Uterus (tissue), 3 donors: ENCODE measurements at regions not wholly inside any gene's neighbourhood (a gene's known extent, or its start where the extent isn't known, plus 50 kb on each side); places are given as distances from the start of the nearest gene placed in this dataset.

Experiments
- DNase-seq, 2 donors: peaks; one replicate each; pipeline ENCODE4 v3.0.0-alpha.2; 2019 to 2020
- H3K27ac ChIP-seq, 2 donors: fragments of 200-600 bp; sonication (generic); 1 replicate in 1 of 2; 2 replicates in 1 of 2; pipeline ENCODE4 v1.5.1; 2016 to 2018
- H3K27me3 ChIP-seq, 2 donors: fragments of 200-600 bp; sonication (generic); one replicate each; pipeline ENCODE4 v1.5.1; 2018 to 2019; ENCODE audit warnings: control low read depth in 1 of 2
- H3K36me3 ChIP-seq, 2 donors: fragments of 200-600 bp; sonication (generic); one replicate each; pipeline ENCODE4 v1.5.1; 2019; ENCODE audit warnings: control low read depth in 1 of 2
- H3K4me1 ChIP-seq, 2 donors: fragments of 200-600 bp; sonication (generic); one replicate each; pipeline ENCODE4 v1.5.1; 2018 to 2019; ENCODE audit warnings: control low read depth in 1 of 2
- H3K4me3 ChIP-seq, 2 donors: fragments of 200-600 bp; sonication (generic); 1 replicate in 1 of 2; 2 replicates in 1 of 2; pipeline ENCODE4 v1.5.1; 2018 to 2019; ENCODE audit warnings: mild to moderate bottlenecking in 1 of 2
- H3K9me3 ChIP-seq, 2 donors: fragments of 200-600 bp; sonication (generic); one replicate each; pipeline ENCODE4 v1.5.1; 2019; ENCODE audit warnings: control low read depth in 1 of 2
- POLR2A ChIP-seq, 2 donors: fragments of 450-650 bp; IDR thresholded peaks; one replicate each; pipeline ENCODE4 v1.6.1; 2016; ENCODE audit warnings: antibody characterized with exemption in 2 of 2, mild to moderate bottlenecking in 1 of 2, moderate library complexity in 1 of 2
- intact Hi-C: fragments of 100-400 bp; cut with DNase I; formaldehyde crosslinking; loops from one replicate; pipeline ENCODE4 v1.15.1; 2023; ENCODE audit warnings: low total_unique reads
- TF ChIP-seq, protein P1 (sequence below), 4 experiments: fragments of 200-600 bp in 2 of 4; fragments of 450-650 bp in 2 of 4; sonication (generic) in 2 of 4; IDR thresholded peaks; one replicate each; pipeline ENCODE4 v1.5.1; 2016 to 2019; ENCODE audit warnings: antibody characterized with exemption in 4 of 4, mild to moderate bottlenecking in 2 of 4, moderate library complexity in 1 of 4
- donor health status: DM: yes; HTN: yes; CAD: no.

DNA sequence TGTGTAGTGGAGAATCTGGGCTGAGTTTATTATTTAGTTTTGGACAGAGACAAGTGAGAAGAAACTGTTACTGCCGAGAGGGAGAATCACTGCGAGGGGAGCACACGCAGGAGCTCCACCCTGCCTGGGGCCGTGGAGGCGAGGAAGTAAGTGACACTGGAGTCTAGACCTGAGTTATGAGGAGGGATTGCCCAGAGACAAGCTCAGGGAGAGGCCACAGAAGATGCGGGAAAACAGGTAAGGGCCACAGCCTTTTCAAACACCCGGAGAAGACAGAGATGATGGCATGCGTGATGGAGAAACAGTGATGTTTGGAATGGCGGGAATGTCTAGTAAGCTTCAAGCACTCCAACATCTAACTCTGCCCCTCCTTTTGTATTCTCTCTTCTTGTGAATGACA lies 84.1 kb downstream of the TNFSF11 start:
- no peak for DNase-seq
- H3K36me3 ChIP-seq: no peaks in the 10 kb centered on the region
- no peaks in the 10 kb centered on the region for H3K4me1 ChIP-seq
- no peak for TF ChIP-seq POLR2A (IDR thresholded peaks at IDR 0.05)
- TF ChIP-seq, protein P1, sequence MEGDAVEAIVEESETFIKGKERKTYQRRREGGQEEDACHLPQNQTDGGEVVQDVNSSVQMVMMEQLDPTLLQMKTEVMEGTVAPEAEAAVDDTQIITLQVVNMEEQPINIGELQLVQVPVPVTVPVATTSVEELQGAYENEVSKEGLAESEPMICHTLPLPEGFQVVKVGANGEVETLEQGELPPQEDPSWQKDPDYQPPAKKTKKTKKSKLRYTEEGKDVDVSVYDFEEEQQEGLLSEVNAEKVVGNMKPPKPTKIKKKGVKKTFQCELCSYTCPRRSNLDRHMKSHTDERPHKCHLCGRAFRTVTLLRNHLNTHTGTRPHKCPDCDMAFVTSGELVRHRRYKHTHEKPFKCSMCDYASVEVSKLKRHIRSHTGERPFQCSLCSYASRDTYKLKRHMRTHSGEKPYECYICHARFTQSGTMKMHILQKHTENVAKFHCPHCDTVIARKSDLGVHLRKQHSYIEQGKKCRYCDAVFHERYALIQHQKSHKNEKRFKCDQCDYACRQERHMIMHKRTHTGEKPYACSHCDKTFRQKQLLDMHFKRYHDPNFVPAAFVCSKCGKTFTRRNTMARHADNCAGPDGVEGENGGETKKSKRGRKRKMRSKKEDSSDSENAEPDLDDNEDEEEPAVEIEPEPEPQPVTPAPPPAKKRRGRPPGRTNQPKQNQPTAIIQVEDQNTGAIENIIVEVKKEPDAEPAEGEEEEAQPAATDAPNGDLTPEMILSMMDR (IDR thresholded peaks at IDR 0.05): no peak
- H3K4me3 ChIP-seq: no peak overlapping the region
- H3K27me3 ChIP-seq: no peaks in the 10 kb centered on the region
- no peak overlapping the region for H3K27ac ChIP-seq
- intact Hi-C loops: no loop called here
- H3K9me3 ChIP-seq: no peaks in the 10 kb centered on the region

DNA sequence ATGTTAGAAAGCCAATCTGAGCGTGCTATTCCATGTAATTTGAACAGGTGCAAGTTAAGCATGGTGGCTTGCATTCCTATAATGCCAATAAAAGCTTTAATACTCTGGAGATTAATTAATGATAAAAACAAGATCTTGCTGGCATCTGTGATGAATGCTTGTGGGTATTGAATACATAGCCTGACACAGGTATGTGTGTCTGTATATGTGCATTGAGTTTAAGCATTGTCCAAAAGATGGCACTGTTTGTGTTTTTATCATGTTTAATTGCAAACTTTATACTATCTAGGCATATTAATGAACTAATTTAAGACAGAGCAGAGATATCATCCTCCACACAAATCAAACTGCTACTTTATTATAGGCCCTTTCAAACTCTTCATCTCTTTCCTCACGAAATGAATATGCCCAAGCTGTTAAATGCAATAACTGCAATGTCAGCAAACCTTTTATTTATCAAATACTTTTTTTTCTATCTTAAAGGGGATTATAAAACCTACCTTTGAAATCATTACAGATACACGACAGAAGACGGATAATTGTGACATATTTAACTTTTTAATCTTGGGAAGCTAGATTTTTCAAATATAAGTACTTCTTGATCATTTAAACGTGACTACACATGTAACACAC lies 86.5 kb downstream of the TNFSF11 start:
- Histone ChIP-seq H3K27ac (no peak overlapping the region), H3K36me3 (no peaks in the 10 kb centered on the region), H3K4me1 (no peaks in the 10 kb centered on the region), H3K4me3 (no peak overlapping the region), H3K27me3 (no peaks in the 10 kb centered on the region), H3K9me3 (no peaks in the 10 kb centered on the region)
- no peak for DNase-seq
- intact Hi-C loops: no loop called here
- TF ChIP-seq POLR2A (IDR thresholded peaks at IDR 0.05): no peak
- TF ChIP-seq, protein P1 (IDR thresholded peaks at IDR 0.05): no peak

DNA sequence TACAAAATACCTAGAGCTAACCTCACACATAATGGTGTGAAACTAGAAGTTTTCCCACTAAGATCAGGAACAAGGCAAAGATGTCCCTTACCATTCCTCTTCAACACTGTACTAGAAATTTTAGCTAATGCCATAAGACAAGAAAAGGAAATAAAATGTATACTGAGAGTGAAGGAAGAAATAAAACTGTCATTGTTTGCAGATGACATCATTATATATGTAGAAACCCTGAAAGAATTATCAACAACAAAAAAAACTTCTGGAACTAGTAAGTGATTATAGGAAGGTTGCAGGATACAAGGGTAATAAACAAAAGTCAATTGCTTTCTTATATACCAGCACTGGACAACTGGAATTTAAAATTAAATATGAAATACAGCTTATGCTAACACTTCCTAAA lies 93.7 kb downstream of the TNFSF11 start:
- no peak overlapping the region for H3K4me3 ChIP-seq
- no peaks in the 10 kb centered on the region for H3K36me3 ChIP-seq
- DNase-seq: no peak
- no peak overlapping the region for H3K27ac ChIP-seq
- H3K4me1 ChIP-seq: no peaks in the 10 kb centered on the region
- intact Hi-C loops: no loop called here
- H3K9me3 ChIP-seq: no peaks in the 10 kb centered on the region
- no peaks in the 10 kb centered on the region for H3K27me3 ChIP-seq
- TF ChIP-seq POLR2A (IDR thresholded peaks at IDR 0.05): no peak

DNA sequence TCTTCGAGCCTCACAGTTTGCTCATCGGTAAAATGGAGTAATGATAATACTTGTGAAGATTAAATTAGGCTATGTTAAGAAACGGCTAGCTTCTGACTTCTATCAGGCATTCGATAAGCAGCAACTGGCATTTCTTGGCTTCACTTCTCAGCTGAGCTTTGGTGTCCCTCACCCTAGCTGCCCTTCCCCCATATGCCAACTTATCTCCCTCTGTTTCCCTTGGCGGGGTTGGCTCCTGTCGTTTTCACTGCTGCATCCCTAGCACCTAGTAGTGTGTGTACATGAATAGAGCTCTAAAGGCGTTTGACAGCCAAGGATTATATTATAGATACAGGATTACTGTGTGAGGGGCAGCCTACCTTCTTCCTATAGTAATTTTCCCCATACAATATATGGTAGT lies 97.5 kb downstream of the TNFSF11 start:
- no peak overlapping the region for H3K27ac ChIP-seq
- TF ChIP-seq POLR2A (IDR thresholded peaks at IDR 0.05): no peak
- H3K36me3 ChIP-seq: no peaks in the 10 kb centered on the region
- H3K27me3 ChIP-seq: no peaks in the 10 kb centered on the region
- H3K4me3 ChIP-seq: no peak overlapping the region
- no peak for DNase-seq
- no peaks in the 10 kb centered on the region for H3K4me1 ChIP-seq
- H3K9me3 ChIP-seq: no peaks in the 10 kb centered on the region
- intact Hi-C loops: no loop called here

DNA sequence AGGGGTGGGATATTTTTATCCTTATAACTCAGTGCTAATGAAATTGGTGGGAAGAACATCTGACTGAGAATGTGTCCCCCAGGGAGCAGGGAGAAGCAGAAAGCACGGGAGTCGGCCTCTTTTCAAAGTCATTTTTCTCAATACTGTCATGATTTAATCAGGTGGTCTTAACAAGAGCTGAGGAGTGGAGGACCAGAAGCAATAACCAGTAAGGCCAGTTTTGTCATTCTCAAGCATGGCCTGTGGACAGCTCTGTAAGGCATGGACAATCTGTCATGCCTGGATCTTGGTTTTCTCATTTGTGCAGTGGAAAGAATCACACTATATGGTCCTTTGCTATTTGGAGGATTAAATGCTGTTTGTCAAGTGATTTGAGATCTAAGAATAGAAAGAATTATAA lies 99.7 kb downstream of the TNFSF11 start:
- H3K9me3 ChIP-seq: no peaks in the 10 kb centered on the region
- TF ChIP-seq, protein P1 (IDR thresholded peaks at IDR 0.05): no peak
- TF ChIP-seq POLR2A (IDR thresholded peaks at IDR 0.05): no peak
- H3K27me3 ChIP-seq: no peaks in the 10 kb centered on the region
- H3K36me3 ChIP-seq: no peaks in the 10 kb centered on the region
- intact Hi-C loops: no loop called here
- H3K4me1 ChIP-seq: no peaks in the 10 kb centered on the region
- no peak overlapping the region for H3K4me3 ChIP-seq
- no peak overlapping the region for H3K27ac ChIP-seq
- DNase-seq: no peak

DNA sequence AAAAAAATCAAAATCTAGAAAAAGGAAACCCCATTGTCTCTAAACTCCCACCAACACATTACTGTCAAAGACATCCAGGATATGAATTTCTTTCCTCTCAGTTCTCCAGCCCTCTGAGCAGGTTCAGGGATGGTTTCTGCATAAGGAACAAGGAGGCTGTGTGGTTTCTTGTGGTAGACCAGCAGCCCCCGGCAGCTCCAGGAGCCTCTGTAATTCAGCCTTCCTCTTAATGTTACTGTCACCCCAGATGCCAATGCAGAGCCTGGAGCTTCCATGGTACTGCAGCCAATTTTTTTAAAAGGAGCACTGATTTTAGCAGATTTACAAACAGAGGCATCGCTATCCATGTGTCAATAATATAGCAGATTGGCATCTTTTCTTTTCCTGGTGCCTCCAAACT lies 100.6 kb upstream of the FAM216B start:
- Histone ChIP-seq H3K36me3 (no peaks in the 10 kb centered on the region), H3K4me1 (no peaks in the 10 kb centered on the region), H3K27ac (no peak overlapping the region), H3K9me3 (no peaks in the 10 kb centered on the region), H3K4me3 (no peak overlapping the region), H3K27me3 (no peaks in the 10 kb centered on the region)
- TF ChIP-seq, protein P1 (IDR thresholded peaks at IDR 0.05): no peak
- TF ChIP-seq POLR2A (IDR thresholded peaks at IDR 0.05): no peak
- DNase-seq: no peak
- intact Hi-C loops: no loop called here
